ENCODE measurements at regions not wholly inside any gene's neighbourhood (a gene's known extent, or its start where the extent isn't known, plus 50 kb on each side); places are given as distances from the start of the nearest gene placed in this dataset.

DNA sequence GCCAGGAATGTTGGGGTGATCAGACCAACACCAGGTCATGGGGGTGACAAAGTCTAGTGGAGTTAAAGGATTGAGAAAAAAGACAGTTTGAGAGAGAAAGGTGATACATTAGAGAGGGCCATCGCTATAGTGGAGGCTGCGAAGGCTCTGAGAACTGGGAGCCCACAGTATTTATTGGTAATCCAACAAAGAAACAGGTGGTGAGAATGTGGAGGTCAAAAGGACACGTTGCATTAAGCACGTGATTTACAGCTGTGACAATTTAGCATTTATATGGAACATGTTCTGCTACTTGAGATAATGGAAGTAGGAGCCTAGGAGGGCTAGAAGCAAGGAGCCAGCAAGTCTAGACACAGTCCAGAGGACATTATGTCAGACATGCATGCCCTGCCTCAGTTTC, 2086.5 kb upstream of the C9orf72 start:
- TF ChIP-seq ZNF274 (IDR thresholded peaks at IDR 0.05; ENCODE audit: low read depth, low read length) (no peak), YY1 (IDR thresholded peaks at IDR 0.05; ENCODE audit: insufficient read depth, insufficient read length) (no peak), SUZ12 (IDR thresholded peaks at IDR 0.05; ENCODE audit: extremely low read depth, insufficient read depth, insufficient read length) (no peak)

Measured in NT2/D1 (cell line).